Lower lobe of right lung (tissue), 2 donors: ENCODE measurements at regions not wholly inside any gene's neighbourhood (a gene's known extent, or its start where the extent isn't known, plus 50 kb on each side); places are given as distances from the start of the nearest gene placed in this dataset.
"Not testable (repeated sequence)": the region's sequence is repeated elsewhere in the genome, so short reads cannot be mapped to it uniquely, and the experiment has no call there.

Source experiments
- ATAC-seq, 2 donors: fragments of 200-7000 bp; cut with Tn5 transposase; one replicate each; pipeline ENCODE4 v1.9.1; 2020 to 2022; ENCODE audit warnings: mild to moderate bottlenecking in 2 of 2, moderate library complexity in 2 of 2
- DNase-seq: peaks from one replicate; pipeline ENCODE4 v3.0.0-alpha.2; 2020
- H3K27ac ChIP-seq: fragments of 200-600 bp; one replicate; pipeline ENCODE4 v1.8.0; 2022
- H3K27me3 ChIP-seq: fragments of 200-600 bp; one replicate; pipeline ENCODE4 v1.8.0; 2022; ENCODE audit warnings: low read depth
- H3K36me3 ChIP-seq: fragments of 200-600 bp; one replicate; pipeline ENCODE4 v1.8.0; 2022; ENCODE audit warnings: mild to moderate bottlenecking
- H3K4me1 ChIP-seq: fragments of 200-600 bp; one replicate; pipeline ENCODE4 v1.8.0; 2022
- H3K4me3 ChIP-seq: fragments of 200-600 bp; one replicate; pipeline ENCODE4 v1.8.0; 2022; ENCODE audit warnings: mild to moderate bottlenecking
- H3K9me3 ChIP-seq: fragments of 200-600 bp; one replicate; pipeline ENCODE4 v1.8.0; 2022
- intact Hi-C: fragments of 100-400 bp; cut with DNase I; formaldehyde crosslinking; loops from one replicate; pipeline ENCODE4 v1.11.0; 2022
- TF ChIP-seq, protein P1 (sequence below): fragments of 200-600 bp; IDR thresholded peaks from one replicate; pipeline ENCODE4 v1.8.0; 2022; ENCODE audit warnings: antibody characterized with exemption, mild to moderate bottlenecking
- donor health status: DM: no; HTN: yes; CAD: no; lungs with severe emphysema.

DNA sequence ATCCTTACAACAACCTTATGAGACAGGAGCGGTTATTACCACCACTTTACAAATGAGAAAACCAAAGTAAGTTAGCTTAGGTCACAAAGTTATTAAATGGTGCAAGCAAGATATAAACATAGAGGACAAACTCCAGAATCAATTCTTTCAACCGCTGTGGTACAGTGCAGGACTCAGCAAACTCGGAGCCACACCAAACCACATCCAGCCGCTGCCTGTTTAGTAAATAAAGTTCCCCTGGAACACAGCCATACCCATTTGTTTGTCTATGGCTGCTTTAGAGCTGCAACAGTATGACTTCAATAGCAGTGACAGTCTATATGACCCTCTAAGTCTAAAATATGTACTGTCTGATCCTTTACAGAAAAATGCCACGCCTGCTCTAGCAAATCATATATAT is 1567.2 kb upstream of the WWC1 start:
- ATAC-seq (no peak), DNase-seq (no peak)
- no peaks in the 10 kb centered on the region for H3K36me3 ChIP-seq
- no peak overlapping the region for H3K4me3 ChIP-seq
- H3K27me3 ChIP-seq: no peaks in the 10 kb centered on the region
- H3K9me3 ChIP-seq: no peaks in the 10 kb centered on the region
- intact Hi-C loops: no loop called here
- TF ChIP-seq, protein P1, sequence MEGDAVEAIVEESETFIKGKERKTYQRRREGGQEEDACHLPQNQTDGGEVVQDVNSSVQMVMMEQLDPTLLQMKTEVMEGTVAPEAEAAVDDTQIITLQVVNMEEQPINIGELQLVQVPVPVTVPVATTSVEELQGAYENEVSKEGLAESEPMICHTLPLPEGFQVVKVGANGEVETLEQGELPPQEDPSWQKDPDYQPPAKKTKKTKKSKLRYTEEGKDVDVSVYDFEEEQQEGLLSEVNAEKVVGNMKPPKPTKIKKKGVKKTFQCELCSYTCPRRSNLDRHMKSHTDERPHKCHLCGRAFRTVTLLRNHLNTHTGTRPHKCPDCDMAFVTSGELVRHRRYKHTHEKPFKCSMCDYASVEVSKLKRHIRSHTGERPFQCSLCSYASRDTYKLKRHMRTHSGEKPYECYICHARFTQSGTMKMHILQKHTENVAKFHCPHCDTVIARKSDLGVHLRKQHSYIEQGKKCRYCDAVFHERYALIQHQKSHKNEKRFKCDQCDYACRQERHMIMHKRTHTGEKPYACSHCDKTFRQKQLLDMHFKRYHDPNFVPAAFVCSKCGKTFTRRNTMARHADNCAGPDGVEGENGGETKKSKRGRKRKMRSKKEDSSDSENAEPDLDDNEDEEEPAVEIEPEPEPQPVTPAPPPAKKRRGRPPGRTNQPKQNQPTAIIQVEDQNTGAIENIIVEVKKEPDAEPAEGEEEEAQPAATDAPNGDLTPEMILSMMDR: no peak
- no peaks in the 10 kb centered on the region for H3K4me1 ChIP-seq
- H3K27ac ChIP-seq: no peak overlapping the region

DNA sequence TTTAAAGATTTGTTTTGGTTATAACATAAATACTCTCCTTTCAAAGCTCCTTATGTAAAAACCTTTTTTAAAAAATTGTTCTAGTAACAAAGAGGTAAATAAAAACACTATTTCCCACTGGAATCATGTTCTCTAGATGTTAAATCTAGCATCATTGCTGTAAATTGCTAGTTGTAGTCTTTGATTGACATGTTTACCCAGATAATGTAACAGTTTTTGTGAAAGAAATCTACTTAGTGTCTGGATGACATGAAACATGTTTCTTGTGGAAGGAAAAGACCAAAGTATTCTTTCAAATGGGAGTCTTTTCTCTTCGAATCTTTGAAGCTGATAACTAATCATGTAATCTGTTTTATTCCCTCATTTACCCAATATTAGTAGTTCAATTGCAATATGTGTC is 1565.9 kb upstream of the WWC1 start:
- ATAC-seq (no peak), DNase-seq (no peak)
- Histone ChIP-seq H3K4me1 (no peaks in the 10 kb centered on the region), H3K9me3 (no peaks in the 10 kb centered on the region), H3K27me3 (no peaks in the 10 kb centered on the region), H3K27ac (no peak overlapping the region), H3K4me3 (no peak overlapping the region), H3K36me3 (no peaks in the 10 kb centered on the region)
- intact Hi-C loops: no loop called here
- TF ChIP-seq, protein P1: no peak

DNA sequence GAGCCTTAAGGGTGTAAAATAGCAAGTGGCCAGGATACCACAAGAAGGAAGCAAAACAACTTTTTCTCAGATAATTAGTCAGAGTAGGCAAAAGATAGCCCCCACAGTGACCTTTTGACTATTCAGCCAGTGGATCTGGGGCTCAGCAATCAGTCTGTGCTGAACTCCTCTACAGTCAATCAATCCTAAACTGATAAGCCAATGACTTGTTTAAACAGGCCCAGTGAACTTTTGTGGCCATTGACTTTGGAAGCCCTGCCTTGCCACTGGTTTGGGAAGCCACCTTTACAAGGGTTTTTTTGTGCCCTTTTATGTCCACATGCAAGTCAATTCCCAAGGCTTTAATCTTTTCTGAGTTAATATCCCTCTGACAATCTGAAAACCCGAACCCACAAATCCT is 1565.0 kb upstream of the WWC1 start:
- Histone ChIP-seq H3K4me3 (no peak overlapping the region), H3K4me1 (no peaks in the 10 kb centered on the region), H3K27ac (no peak overlapping the region), H3K27me3 (no peaks in the 10 kb centered on the region), H3K36me3 (no peaks in the 10 kb centered on the region), H3K9me3 (no peaks in the 10 kb centered on the region)
- TF ChIP-seq, protein P1: no peak
- ATAC-seq: no peak
- intact Hi-C loops: no loop called here
- no peak for DNase-seq

DNA sequence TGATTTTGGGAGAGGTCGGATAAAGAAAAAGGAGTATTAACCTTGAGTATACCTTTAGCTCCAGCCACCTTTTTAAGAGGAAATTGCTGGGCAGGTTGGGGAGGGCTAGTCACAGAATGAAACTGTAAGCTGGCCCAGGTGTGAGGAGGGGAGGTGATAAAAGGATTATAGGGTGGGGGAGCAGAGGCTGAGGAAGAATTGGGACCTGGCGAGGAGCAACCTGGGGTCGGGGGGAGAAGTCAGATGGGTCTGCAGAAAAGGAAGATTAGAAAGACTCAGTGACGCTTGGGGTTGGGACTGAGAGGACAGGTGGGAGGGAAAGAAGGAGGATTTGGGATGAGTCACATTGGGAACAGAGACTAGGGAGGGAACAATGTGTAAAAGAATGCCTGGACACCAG is 1548.5 kb upstream of the WWC1 start:
- ATAC-seq, H3K9me3 ChIP-seq, H3K4me3 ChIP-seq, DNase-seq, H3K27me3 ChIP-seq, H3K4me1 ChIP-seq, intact Hi-C loops, H3K27ac ChIP-seq, H3K36me3 ChIP-seq: not testable (repeated sequence)

DNA sequence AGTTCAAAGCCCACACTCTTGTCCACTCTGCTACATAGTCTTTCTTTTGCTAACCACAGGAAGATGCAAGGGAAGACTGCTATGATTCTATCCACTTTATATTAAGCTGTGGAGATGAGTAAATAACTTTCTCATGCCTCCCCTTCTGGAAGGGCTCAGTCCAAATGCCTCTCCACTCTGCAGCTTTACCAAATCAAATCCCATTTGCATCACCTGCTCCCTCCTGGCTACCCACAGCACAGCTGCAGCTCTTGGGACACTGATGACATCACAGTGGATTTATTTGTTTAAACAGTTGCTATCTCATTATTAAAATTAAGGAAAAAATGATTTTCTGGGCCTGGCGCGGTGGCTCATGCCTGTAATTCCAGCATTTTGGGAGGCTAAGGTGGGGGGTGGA is 1544.9 kb upstream of the WWC1 start:
- Histone ChIP-seq H3K4me1 (no peaks in the 10 kb centered on the region), H3K9me3 (no peaks in the 10 kb centered on the region), H3K27me3 (no peaks in the 10 kb centered on the region), H3K27ac (no peak overlapping the region), H3K36me3 (no peaks in the 10 kb centered on the region), H3K4me3 (no peak overlapping the region)
- TF ChIP-seq, protein P1: no peak
- intact Hi-C loops: no loop called here
- no peak for ATAC-seq
- DNase-seq: no peak

DNA sequence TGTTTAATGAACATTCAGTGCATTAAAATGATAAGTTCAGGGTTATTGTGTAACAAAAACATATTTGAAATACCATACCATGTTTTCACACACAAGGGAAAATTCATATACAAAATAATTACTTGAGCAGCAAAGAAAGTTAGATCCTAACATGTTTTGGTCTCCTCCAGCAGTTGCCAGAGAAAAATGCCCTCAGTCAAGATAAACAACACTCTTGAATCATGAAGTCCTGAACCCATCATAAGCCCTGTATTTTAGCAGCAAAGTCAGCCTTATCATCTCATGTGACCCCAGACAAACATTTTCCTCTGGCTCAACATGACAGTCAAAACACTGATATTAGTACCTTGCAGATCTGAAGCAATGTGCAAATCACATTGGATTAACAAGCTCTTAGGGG is 1541.1 kb upstream of the WWC1 start:
- intact Hi-C loops: no loop called here
- Histone ChIP-seq H3K4me1 (no peaks in the 10 kb centered on the region), H3K27ac (no peak overlapping the region), H3K4me3 (no peak overlapping the region), H3K36me3 (no peaks in the 10 kb centered on the region), H3K27me3 (no peaks in the 10 kb centered on the region), H3K9me3 (no peaks in the 10 kb centered on the region)
- ATAC-seq (no peak), DNase-seq (no peak)
- TF ChIP-seq, protein P1: no peak
